GM12874 (cell line): ENCODE measurements at regions not wholly inside any gene's neighbourhood (a gene's known extent, or its start where the extent isn't known, plus 50 kb on each side); places are given as distances from the start of the nearest gene placed in this dataset.

Experiments
- CTCF ChIP-seq: IDR thresholded peaks from 2 replicates; pipeline ENCODE4 v1.5.1; 2011; ENCODE audit warnings: low read depth, mild to moderate bottlenecking, control low read depth, low read length, moderate library complexity; ENCODE audit not compliant: insufficient read depth

DNA sequence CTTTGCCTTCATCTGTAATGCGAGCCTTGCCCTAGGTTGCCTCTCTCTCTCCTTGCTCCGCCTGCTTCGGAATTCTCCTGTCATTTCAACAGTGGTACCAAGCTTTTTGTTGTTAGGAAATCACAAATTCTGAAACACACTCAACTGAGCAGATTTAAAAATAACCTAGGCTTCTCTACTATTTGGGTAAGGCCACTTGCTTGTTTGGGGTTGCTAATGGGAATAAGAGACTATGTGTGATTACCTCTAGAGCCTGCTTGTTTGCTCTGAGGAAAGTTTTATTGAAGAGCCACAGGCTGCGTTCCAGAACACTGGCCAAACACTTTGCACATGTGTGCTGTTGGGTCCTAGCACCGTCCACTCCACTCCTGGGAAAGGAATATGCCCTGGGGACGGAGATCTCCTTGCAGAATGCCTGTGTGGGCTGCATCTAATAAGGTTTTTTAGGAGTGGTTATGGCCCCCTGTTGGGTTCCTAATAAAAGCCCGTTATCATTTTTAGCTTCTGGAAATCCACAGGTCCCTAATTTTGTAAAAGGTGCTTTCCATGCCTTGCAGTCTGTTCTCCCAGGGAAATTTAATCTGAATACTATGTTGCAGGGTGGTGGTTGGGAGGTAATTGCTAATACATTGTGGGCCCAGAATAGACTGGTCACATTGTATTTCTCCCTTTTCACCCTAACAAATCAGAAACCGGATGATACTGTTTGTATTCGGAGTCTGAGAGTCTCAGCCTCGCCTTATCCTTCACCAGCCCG is 68.7 kb upstream of the KLF6 start:
- no peak for TF ChIP-seq CTCF

GRCh38 chr10:3853016-3853415 is 68.0 kb upstream of the KLF6 start:
- TF ChIP-seq CTCF, result no peak

GRCh38 chr10:3852147-3852904 is 67.3 kb upstream of the KLF6 start:
- TF ChIP-seq CTCF, result no peak

GRCh38 chr10:3850999-3851937 is 66.3 kb upstream of the KLF6 start:
- TF ChIP-seq CTCF, result no peak

DNA sequence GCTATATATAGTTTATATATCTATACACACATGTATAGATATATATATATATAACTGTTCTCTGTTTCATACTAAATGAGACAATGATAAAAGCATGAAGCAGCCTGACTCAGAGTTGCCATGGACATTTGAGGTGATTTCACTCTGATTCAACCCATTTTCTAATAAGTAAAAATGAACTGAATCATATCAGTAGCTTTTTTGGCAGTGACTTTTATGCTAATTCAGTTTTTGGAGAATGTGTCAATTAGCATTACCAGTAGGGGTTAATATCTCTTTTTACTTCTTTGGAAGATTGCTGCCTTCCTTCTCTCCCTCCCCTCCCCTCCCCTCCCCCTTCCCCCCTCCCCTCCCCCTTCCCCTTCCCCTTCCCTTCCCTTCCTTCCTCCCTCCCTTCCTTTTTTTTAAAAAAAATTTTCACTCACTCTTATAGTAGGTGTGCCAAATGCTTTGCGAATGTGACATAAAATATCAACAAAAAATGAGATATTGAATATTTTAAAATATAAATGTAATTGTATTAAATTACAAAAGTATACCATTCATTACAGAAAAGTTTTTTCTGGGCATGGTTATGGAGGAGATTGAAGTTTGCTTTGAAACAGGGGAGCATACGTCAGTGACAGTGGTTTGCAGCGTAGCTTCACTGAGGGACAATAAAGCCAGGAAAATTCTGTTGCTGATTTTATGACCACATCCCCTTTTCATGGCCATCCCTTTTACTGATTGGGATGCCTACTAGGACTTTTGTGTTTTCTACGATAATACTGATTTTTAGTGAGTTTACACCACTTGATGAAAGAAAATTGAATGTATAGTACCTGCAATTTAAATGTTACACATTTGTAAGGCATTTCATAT is 64.0 kb upstream of the KLF6 start:
- no peak for TF ChIP-seq CTCF

- no peak for TF ChIP-seq CTCF
Measured at GRCh38 chr10:3848005-3848774, 63.2 kb upstream of the KLF6 start.
